RCC 7860 (cell line): ENCODE measurements at regions not wholly inside any gene's neighbourhood (a gene's known extent, or its start where the extent isn't known, plus 50 kb on each side); places are given as distances from the start of the nearest gene placed in this dataset.
"Not testable (repeated sequence)": the region's sequence is repeated elsewhere in the genome, so short reads cannot be mapped to it uniquely, and the experiment has no call there.

Experiments used
- DNase-seq: peaks from one replicate; pipeline ENCODE4 v3.0.0-alpha.2; 2015; ENCODE audit warnings: low spot score
- FAIRE-seq: peaks from 2 replicates; lab custom pipeline; 2012; peaks lifted over from hg19 to GRCh38; lab: Jason Lieb, UNC

GRCh38 chr2:234375176-234375880 is 121.6 kb downstream of the ARL4C start:
- DNase-seq (no peak), FAIRE-seq (no peak)

GRCh38 chr2:234374736-234375135 is 122.1 kb downstream of the ARL4C start:
- DNase-seq = no peak
- FAIRE-seq = no peak

GRCh38 chr2:234374150-234374508 is 122.8 kb downstream of the ARL4C start:
- no peak for DNase-seq

GRCh38 chr2:234373481-234374149 is 123.3 kb downstream of the ARL4C start:
- FAIRE-seq (no peak), DNase-seq (no peak)

More at GRCh38 chr2:234374150-234374508, 122.8 kb downstream of the ARL4C start:
- FAIRE-seq = no peak

GRCh38 chr2:234373060-234373459 is 123.8 kb downstream of the ARL4C start:
- FAIRE-seq = no peak

GRCh38 chr2:234372506-234372905 is 124.4 kb downstream of the ARL4C start:
- FAIRE-seq = no peak
- DNase-seq = no peak

More at GRCh38 chr2:234373060-234373459, 123.8 kb downstream of the ARL4C start:
- DNase-seq = no peak

GRCh38 chr2:234368861-234369261 is 128.0 kb downstream of the ARL4C start:
- peak; percentile 59 for FAIRE-seq
- peak; percentile 23 for DNase-seq

GRCh38 chr2:234366891-234367290 is 130.0 kb downstream of the ARL4C start:
- DNase-seq (no peak), FAIRE-seq (no peak)

- DNase-seq (no peak), FAIRE-seq (no peak)
Measured at GRCh38 chr2:234364661-234365060, 132.2 kb downstream of the ARL4C start.

GRCh38 chr2:234363647-234364294 is 133.1 kb downstream of the ARL4C start:
- FAIRE-seq = no peak
- DNase-seq = no peak

GRCh38 chr2:234363011-234363487 is 133.8 kb downstream of the ARL4C start:
- FAIRE-seq (peak; percentile 88), DNase-seq (peak; percentile 68)

GRCh38 chr2:234360313-234360975 is 136.4 kb downstream of the ARL4C start:
- not testable (repeated sequence) for DNase-seq, FAIRE-seq

GRCh38 chr2:234357666-234358065 is 139.2 kb downstream of the ARL4C start:
- FAIRE-seq (no peak), DNase-seq (no peak)

- DNase-seq (no peak), FAIRE-seq (no peak)
Measured at GRCh38 chr2:234355808-234356365, 141.0 kb downstream of the ARL4C start.

GRCh38 chr2:234355021-234355720 is 141.7 kb downstream of the ARL4C start:
- no peak for FAIRE-seq
- DNase-seq = no peak

- no peak for DNase-seq
- FAIRE-seq = no peak
Measured at GRCh38 chr2:234352270-234352669, 144.6 kb downstream of the ARL4C start.

- not testable (repeated sequence) for FAIRE-seq, DNase-seq
Measured at GRCh38 chr2:234351866-234352265, 145.0 kb downstream of the ARL4C start.

GRCh38 chr2:234348081-234348480 is 148.8 kb downstream of the ARL4C start:
- DNase-seq = no peak
- FAIRE-seq = no peak

- DNase-seq (no peak), FAIRE-seq (no peak)
Measured at GRCh38 chr2:234345921-234346320, 151.0 kb downstream of the ARL4C start.

GRCh38 chr2:234344012-234344411 is 152.9 kb downstream of the ARL4C start:
- no peak for FAIRE-seq
- no peak for DNase-seq
